Neuron (in vitro differentiated cells): ENCODE measurements at regions not wholly inside any gene's neighbourhood (a gene's known extent, or its start where the extent isn't known, plus 50 kb on each side); places are given as distances from the start of the nearest gene placed in this dataset.

ENCODE experiments used
- H2AFZ ChIP-seq: one replicate; pipeline ENCODE4 v1.6.1; 2013; ENCODE audit warnings: low read depth, mild to moderate bottlenecking, inconsistent platforms, low read length, moderate library complexity
- H3K27me3 ChIP-seq: one replicate; pipeline ENCODE4 v1.6.1; 2013; ENCODE audit warnings: low read length; ENCODE audit not compliant: insufficient read depth
- H3K36me3 ChIP-seq: one replicate; pipeline ENCODE4 v1.6.1; 2013; ENCODE audit warnings: low read length; ENCODE audit not compliant: insufficient read depth
- H3K4me1 ChIP-seq: one replicate; pipeline ENCODE4 v1.6.1; 2013; ENCODE audit warnings: low read length; ENCODE audit not compliant: insufficient read depth
- H3K4me3 ChIP-seq: 2 replicates; pipeline ENCODE4 v1.5.1; 2013; ENCODE audit warnings: mild to moderate bottlenecking, low read length, moderate library complexity
- H3K9me3 ChIP-seq: one replicate; pipeline ENCODE4 v1.6.1; 2013; ENCODE audit warnings: low read length

DNA sequence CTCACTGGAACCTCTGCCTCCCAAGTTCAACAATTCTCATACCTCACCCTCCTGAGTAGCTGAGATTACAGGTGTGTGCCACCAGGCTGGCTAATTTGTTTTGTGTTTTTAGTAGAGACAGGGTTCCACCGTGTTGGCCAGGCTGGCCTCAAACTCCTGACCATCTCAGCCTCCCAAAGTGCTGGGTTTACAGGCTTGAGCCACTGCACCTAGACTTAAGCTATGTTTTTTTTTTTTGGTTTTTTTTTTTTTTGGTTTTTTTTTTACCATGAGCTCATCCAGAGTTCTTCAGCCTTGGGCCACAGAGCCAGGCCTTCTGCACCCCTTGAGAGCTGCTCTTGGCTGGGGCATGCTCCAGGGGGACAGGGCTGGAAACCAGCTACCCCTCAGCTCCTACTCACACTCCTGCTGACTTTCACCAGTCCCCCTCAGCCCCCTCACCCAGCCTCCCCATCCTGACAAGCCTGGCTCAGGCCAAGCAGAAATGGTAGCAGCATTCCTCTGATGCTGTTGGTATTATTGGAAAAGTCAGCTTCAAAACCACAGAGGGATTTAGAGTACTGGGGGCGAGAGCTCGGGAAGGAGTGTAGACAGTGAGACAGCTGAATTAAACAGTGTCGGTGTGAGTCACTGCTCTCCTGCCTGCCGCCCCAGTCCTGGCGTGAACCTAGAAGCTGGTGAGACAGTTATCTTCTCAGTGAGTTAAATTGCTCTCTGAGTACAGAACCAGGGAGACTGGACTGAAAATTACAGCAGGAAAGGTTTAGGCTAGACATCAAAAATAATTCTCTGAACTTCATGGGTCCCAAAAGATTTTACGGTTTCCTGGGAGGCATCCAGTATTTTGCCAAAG is 63.7 kb downstream of the NAV1 start:
- Histone ChIP-seq H3K4me3 (no peak overlapping the region), H3K27me3 (no peaks in the 10 kb centered on the region), H2AFZ (no peak overlapping the region), H3K36me3 (no peaks in the 10 kb centered on the region), H3K9me3 (no peaks in the 10 kb centered on the region), H3K4me1 (peaks cover 5% of the 10 kb centered on the region)

GRCh38 chr1:201603613-201604232 is 64.8 kb downstream of the NAV1 start:
- no peaks in the 10 kb centered on the region for H3K9me3 ChIP-seq
- H3K4me3 ChIP-seq, result no peak overlapping the region
- H3K4me1 ChIP-seq, result peaks cover 5% of the 10 kb centered on the region
- no peak overlapping the region for H2AFZ ChIP-seq
- H3K27me3 ChIP-seq, result no peaks in the 10 kb centered on the region
- H3K36me3 ChIP-seq, result no peaks in the 10 kb centered on the region

- no peaks in the 10 kb centered on the region for H3K9me3 ChIP-seq
- H2AFZ ChIP-seq, result no peak overlapping the region
- H3K27me3 ChIP-seq, result no peaks in the 10 kb centered on the region
- no peak overlapping the region for H3K4me3 ChIP-seq
- peaks cover 2% of the 10 kb centered on the region for H3K4me1 ChIP-seq
- H3K36me3 ChIP-seq, result no peaks in the 10 kb centered on the region
Measured at GRCh38 chr1:201605385-201606010, 66.6 kb downstream of the NAV1 start.

DNA sequence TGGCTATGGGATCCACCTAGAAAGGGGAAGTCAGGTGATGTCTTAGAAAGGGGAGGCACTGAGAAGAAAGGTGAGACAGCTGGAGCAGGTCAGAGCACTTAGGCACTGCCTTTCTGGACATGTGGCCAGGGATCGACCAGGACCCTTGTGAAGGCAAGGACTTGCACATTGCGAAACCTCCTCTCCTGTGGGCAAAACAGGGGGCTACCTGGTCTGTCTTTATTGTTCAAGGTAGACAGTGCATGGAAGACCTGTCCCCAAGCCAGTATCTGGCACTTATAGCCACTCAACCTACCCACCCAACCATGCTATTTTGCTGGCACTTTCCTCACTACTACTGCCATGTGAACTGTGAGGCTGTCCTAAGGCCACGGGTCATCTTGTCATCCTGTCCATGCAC is 67.2 kb downstream of the NAV1 start:
- no peak overlapping the region for H3K4me3 ChIP-seq
- H3K9me3 ChIP-seq, result no peaks in the 10 kb centered on the region
- H3K36me3 ChIP-seq, result no peaks in the 10 kb centered on the region
- no peaks in the 10 kb centered on the region for H3K27me3 ChIP-seq
- H2AFZ ChIP-seq, result no peak overlapping the region
- H3K4me1 ChIP-seq, result peaks cover 2% of the 10 kb centered on the region

DNA sequence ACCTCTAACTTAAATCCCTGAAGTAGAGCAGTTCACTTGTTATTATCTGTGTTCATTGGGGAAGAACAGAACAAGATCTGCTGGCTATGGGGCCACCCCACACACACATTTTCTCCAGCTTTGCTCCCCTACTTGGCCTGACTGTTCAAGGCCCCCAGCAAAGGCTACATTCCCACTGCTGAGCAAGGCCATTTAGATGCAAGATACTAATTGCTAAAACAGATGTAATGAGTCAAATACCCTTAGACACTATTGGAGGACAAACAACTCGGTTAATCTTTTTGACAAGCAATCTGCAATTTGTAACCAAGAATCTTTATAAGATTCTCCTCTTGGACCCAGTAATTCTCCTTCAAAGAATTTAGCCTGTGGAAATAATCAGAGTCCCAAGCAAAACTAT is 67.7 kb downstream of the NAV1 start:
- H3K27me3 ChIP-seq, result no peaks in the 10 kb centered on the region
- peaks cover 2% of the 10 kb centered on the region for H3K4me1 ChIP-seq
- no peaks in the 10 kb centered on the region for H3K9me3 ChIP-seq

GRCh38 chr1:201608635-201609395 is 69.9 kb downstream of the NAV1 start:
- Histone ChIP-seq H2AFZ (no peak overlapping the region), H3K36me3 (no peaks in the 10 kb centered on the region), H3K4me3 (no peak overlapping the region), H3K27me3 (no peaks in the 10 kb centered on the region), H3K4me1 (peaks cover 2% of the 10 kb centered on the region), H3K9me3 (no peaks in the 10 kb centered on the region)

More for the DNA sequence above, 67.7 kb downstream of the NAV1 start:
- Histone ChIP-seq H3K36me3 (no peaks in the 10 kb centered on the region), H3K4me3 (no peak overlapping the region), H2AFZ (no peak overlapping the region)

DNA sequence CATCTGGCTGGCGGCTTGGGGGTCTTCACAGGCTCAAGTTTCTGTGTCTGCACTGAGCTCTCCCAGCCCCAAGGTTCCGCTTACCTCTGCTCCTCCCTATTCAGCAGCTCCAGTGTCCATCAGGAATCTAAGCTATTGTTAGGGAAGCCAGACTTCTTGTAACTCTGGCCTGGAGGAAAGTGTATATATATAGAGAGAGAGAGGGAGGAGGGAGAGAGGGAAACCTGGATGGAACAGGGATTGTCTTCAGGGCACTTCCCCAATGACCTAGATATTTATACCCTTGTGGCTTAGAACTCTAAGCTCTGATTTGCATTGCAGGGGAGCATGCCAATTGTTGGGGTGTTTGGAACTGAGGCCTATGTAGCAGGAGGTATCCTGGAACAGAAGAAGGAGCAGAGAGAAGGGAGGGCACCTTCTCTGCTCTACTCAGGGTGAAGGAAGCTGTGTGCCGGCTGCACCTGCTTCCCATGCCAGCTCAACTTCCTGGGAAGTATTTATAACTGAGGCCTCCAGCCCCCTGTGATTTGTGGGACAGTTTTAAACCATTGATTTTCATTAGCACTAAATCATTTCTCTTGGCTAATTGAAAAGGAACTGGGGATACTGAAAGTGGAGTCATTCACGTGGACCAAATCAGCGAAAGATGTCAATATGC is 70.9 kb downstream of the NAV1 start:
- no peaks in the 10 kb centered on the region for H3K9me3 ChIP-seq
- no peak overlapping the region for H2AFZ ChIP-seq
- no peaks in the 10 kb centered on the region for H3K27me3 ChIP-seq
- peaks cover 2% of the 10 kb centered on the region for H3K4me1 ChIP-seq
- H3K4me3 ChIP-seq, result no peak overlapping the region
- H3K36me3 ChIP-seq, result no peaks in the 10 kb centered on the region

- H3K9me3 ChIP-seq, result no peaks in the 10 kb centered on the region
- no peak overlapping the region for H3K4me3 ChIP-seq
- H3K4me1 ChIP-seq, result no peaks in the 10 kb centered on the region
Measured at GRCh38 chr1:201610858-201611257, 71.9 kb downstream of the NAV1 start.

GRCh38 chr1:201612645-201613044 is 73.7 kb downstream of the NAV1 start:
- no peaks in the 10 kb centered on the region for H3K36me3 ChIP-seq
- H2AFZ ChIP-seq, result no peak overlapping the region
- H3K9me3 ChIP-seq, result no peaks in the 10 kb centered on the region
- no peaks in the 10 kb centered on the region for H3K27me3 ChIP-seq
- H3K4me3 ChIP-seq, result no peak overlapping the region
- no peaks in the 10 kb centered on the region for H3K4me1 ChIP-seq

More at GRCh38 chr1:201610858-201611257, 71.9 kb downstream of the NAV1 start:
- no peak overlapping the region for H2AFZ ChIP-seq
- H3K36me3 ChIP-seq, result no peaks in the 10 kb centered on the region
- H3K27me3 ChIP-seq, result no peaks in the 10 kb centered on the region

GRCh38 chr1:201614262-201615015 is 75.5 kb downstream of the NAV1 start:
- H2AFZ ChIP-seq, result no peak overlapping the region
- no peaks in the 10 kb centered on the region for H3K9me3 ChIP-seq
- no peaks in the 10 kb centered on the region for H3K4me1 ChIP-seq
- no peaks in the 10 kb centered on the region for H3K27me3 ChIP-seq
- H3K4me3 ChIP-seq, result no peak overlapping the region
- H3K36me3 ChIP-seq, result no peaks in the 10 kb centered on the region

GRCh38 chr1:201617157-201617556 is 78.2 kb downstream of the NAV1 start:
- no peaks in the 10 kb centered on the region for H3K9me3 ChIP-seq
- no peaks in the 10 kb centered on the region for H3K27me3 ChIP-seq
- no peak overlapping the region for H2AFZ ChIP-seq
- H3K36me3 ChIP-seq, result no peaks in the 10 kb centered on the region
- H3K4me1 ChIP-seq, result no peaks in the 10 kb centered on the region
- no peak overlapping the region for H3K4me3 ChIP-seq

DNA sequence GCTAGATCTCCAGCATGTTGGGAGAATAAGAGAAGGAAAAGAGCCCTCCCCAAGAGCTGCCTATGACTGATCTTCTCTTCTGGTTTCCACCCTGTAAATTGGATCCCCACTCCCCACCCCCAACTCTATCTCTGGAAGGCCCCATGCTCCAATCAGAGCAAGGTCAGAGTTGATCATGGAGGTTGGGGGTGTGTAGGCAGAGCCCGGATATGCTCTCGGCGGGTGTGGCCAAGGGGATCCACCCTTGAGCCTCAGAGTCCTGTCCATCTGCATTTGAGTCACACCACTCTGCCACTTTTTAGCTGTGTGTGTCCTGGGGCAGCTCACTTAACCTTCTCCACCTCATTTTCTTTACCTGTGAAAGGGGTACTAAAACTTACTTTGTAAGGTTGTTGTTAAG is 79.5 kb downstream of the NAV1 start:
- no peak overlapping the region for H3K4me3 ChIP-seq
- no peak overlapping the region for H2AFZ ChIP-seq
- no peaks in the 10 kb centered on the region for H3K36me3 ChIP-seq
- no peaks in the 10 kb centered on the region for H3K4me1 ChIP-seq
- H3K27me3 ChIP-seq, result no peaks in the 10 kb centered on the region
- no peaks in the 10 kb centered on the region for H3K9me3 ChIP-seq
